ENCODE measurements at regions not wholly inside any gene's neighbourhood (a gene's known extent, or its start where the extent isn't known, plus 50 kb on each side); places are given as distances from the start of the nearest gene placed in this dataset.

GRCh38 chr5:123708074-123708806 is 196.3 kb downstream of the CSNK1G3 start (continued):
- TF ChIP-seq NKRF (IDR thresholded peaks at IDR 0.05; ENCODE audit: borderline replicate concordance) (no peak), CLOCK (CRISPR knock-in tag; IDR thresholded peaks at IDR 0.05; ENCODE audit: borderline replicate concordance) (no peak), CHCHD3 (CRISPR knock-in tag; IDR thresholded peaks at IDR 0.05) (no peak), ZNF395 (CRISPR knock-in tag; IDR thresholded peaks at IDR 0.05) (no peak)

All from K562 (cell line).